ENCODE measurements at regions not wholly inside any gene's neighbourhood (a gene's known extent, or its start where the extent isn't known, plus 50 kb on each side); places are given as distances from the start of the nearest gene placed in this dataset.
"Not testable (repeated sequence)": the region's sequence is repeated elsewhere in the genome, so short reads cannot be mapped to it uniquely, and the experiment has no call there.

DNA sequence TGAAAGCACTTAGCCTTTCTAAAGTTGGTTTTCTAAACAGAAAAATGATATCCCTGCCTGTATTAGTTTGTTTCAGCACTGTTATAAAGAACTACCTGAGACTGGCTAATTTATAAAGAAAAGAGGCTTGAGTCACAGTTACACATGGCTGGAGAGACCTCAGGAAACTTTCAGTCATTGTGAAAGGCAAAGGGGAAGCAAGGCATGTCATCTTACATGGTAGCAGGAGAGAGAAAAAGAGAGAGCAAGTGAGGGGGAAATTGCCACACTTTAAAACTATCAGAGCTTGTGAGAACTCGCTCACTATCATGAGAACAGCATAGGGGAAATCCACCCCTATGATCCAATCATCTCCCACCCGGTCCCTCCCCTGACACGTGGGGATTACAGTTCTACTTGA is 64.9 kb downstream of the FAM170A start:
- Histone ChIP-seq H3K36me3 (no peaks in the 10 kb centered on the region), H3K9me3 (ENCODE audit: severe bottlenecking) (no peaks in the 10 kb centered on the region), H3K27me3 (ENCODE audit: insufficient read depth, low read depth, severe bottlenecking) (no peaks in the 10 kb centered on the region), H3K4me3 (ENCODE audit: low read depth, low read length) (no peak overlapping the region), H3K27ac (no peak overlapping the region)
- no peak for TF ChIP-seq CTCF (IDR thresholded peaks at IDR 0.05; ENCODE audit: low read depth, low read length)
- DNase-seq, result no peak

GRCh38 chr5:119706049-119706448 is 76.7 kb downstream of the FAM170A start:
- H3K27ac ChIP-seq, result no peak overlapping the region
- H3K4me3 ChIP-seq (ENCODE audit: low read depth, low read length), result no peak overlapping the region
- H3K9me3 ChIP-seq (ENCODE audit: severe bottlenecking), result no peaks in the 10 kb centered on the region
- TF ChIP-seq CTCF (IDR thresholded peaks at IDR 0.05; ENCODE audit: low read depth, low read length), result no peak
- no peaks in the 10 kb centered on the region for H3K36me3 ChIP-seq
- DNase-seq, result no peak
- H3K27me3 ChIP-seq (ENCODE audit: insufficient read depth, low read depth, severe bottlenecking), result no peaks in the 10 kb centered on the region

- Histone ChIP-seq H3K4me3 (ENCODE audit: low read depth, low read length) (no peak overlapping the region), H3K36me3 (no peaks in the 10 kb centered on the region), H3K27me3 (ENCODE audit: insufficient read depth, low read depth, severe bottlenecking) (no peaks in the 10 kb centered on the region), H3K9me3 (ENCODE audit: severe bottlenecking) (no peaks in the 10 kb centered on the region), H3K27ac (no peak overlapping the region)
- TF ChIP-seq CTCF (IDR thresholded peaks at IDR 0.05; ENCODE audit: low read depth, low read length), result no peak
- DNase-seq, result no peak
Measured at GRCh38 chr5:119708076-119708790, 78.9 kb downstream of the FAM170A start.

GRCh38 chr5:119721775-119722174 is 92.4 kb downstream of the FAM170A start:
- Histone ChIP-seq H3K27ac (no peak overlapping the region), H3K27me3 (ENCODE audit: insufficient read depth, low read depth, severe bottlenecking) (no peaks in the 10 kb centered on the region), H3K9me3 (ENCODE audit: severe bottlenecking) (no peaks in the 10 kb centered on the region), H3K4me3 (ENCODE audit: low read depth, low read length) (no peak overlapping the region), H3K36me3 (no peaks in the 10 kb centered on the region)
- no peak for TF ChIP-seq CTCF (IDR thresholded peaks at IDR 0.05; ENCODE audit: low read depth, low read length)
- DNase-seq, result no peak

GRCh38 chr5:119725291-119725690 is 95.9 kb downstream of the FAM170A start:
- DNase-seq; H3K27ac ChIP-seq; H3K4me3 ChIP-seq (ENCODE audit: low read depth, low read length); H3K27me3 ChIP-seq (ENCODE audit: insufficient read depth, low read depth, severe bottlenecking); H3K9me3 ChIP-seq (ENCODE audit: severe bottlenecking); H3K36me3 ChIP-seq: not testable (repeated sequence)

- Histone ChIP-seq H3K36me3 (no peaks in the 10 kb centered on the region), H3K27me3 (ENCODE audit: insufficient read depth, low read depth, severe bottlenecking) (no peaks in the 10 kb centered on the region), H3K9me3 (ENCODE audit: severe bottlenecking) (no peaks in the 10 kb centered on the region), H3K27ac (no peak overlapping the region), H3K4me3 (ENCODE audit: low read depth, low read length) (no peak overlapping the region)
- no peak for TF ChIP-seq CTCF (IDR thresholded peaks at IDR 0.05; ENCODE audit: low read depth, low read length)
- no peak for DNase-seq
Measured at GRCh38 chr5:119726544-119726943, 97.2 kb downstream of the FAM170A start.

Data from WERI-Rb-1 (cell line).